Heart left ventricle (tissue), 13 donors: ENCODE measurements at regions not wholly inside any gene's neighbourhood (a gene's known extent, or its start where the extent isn't known, plus 50 kb on each side); places are given as distances from the start of the nearest gene placed in this dataset.

ENCODE experiments used
- POLR2A ChIP-seq, 2 donors: fragments of 450-650 bp; IDR thresholded peaks; one replicate each; pipeline ENCODE4 v1.6.1; 2017; ENCODE audit warnings: antibody characterized with exemption in 2 of 2, mild to moderate bottlenecking in 2 of 2, moderate library complexity in 2 of 2
- TF ChIP-seq, protein P1 (sequence below), 12 donors: fragments of 200-600 bp; sonication (generic) in 4 of 12; IDR thresholded peaks; one replicate each; pipeline versions ENCODE4 v1.5.0 to v1.8.0; 2018 to 2022; ENCODE audit warnings: antibody characterized with exemption in 12 of 12, mild to moderate bottlenecking in 5 of 12
- donor health status: ischemic (EF 13 %, LVEDD 7.1; RV severe dilation, severe dysfunction).
- donor health status: DM: no; HTN: yes; CAD: no.
- donor health status: DM: no; HTN: no; CAD: no.
- donor health status: ischemic (EF 25% LVEDD 6.9; RV normal size, moderate dysfunction).
- donor health status: ischemic (EF 25% LVEDD 5.7; RV mildly dilated, moderate dysfunction).
- donor health status: ischemic (EF 35%, LVEDD 5.7; RV mildly dilated, moderate dysfunction).
- donor health status: nonischemic (EF 11% LVEDD 7.7; RV severe dilation, severe dysfunction).
- donor health status: DM: yes; HTN: yes; CAD: no.
- donor health status: PGD.
- donor health status: ischemic (EF 29% LVEDD 5.4; RV normal size, mild dysfunction).
- donor health status: nonischemic (EF 23%, LVEDD 6.1; RV moderate dilation, normal function).

DNA sequence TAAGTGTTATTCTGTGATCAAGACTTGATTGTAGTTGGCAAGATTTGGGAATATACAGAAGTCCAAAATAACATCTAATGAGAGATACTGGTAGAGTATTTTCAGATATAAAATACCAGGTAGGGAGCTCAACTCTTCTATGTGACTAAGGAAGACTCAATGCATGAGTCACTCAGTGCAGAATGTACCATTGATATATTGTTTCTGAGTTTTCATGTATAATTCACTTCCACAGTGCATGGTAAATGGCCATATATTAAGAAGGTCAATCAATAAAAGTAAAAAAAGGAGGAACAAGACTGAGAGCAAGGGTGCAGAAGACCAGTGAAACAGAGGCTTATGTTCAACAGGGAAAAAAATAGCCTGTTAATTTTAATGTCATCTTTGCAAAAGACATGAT is 1387.9 kb downstream of the CDH8 start:
- TF ChIP-seq, protein P1, sequence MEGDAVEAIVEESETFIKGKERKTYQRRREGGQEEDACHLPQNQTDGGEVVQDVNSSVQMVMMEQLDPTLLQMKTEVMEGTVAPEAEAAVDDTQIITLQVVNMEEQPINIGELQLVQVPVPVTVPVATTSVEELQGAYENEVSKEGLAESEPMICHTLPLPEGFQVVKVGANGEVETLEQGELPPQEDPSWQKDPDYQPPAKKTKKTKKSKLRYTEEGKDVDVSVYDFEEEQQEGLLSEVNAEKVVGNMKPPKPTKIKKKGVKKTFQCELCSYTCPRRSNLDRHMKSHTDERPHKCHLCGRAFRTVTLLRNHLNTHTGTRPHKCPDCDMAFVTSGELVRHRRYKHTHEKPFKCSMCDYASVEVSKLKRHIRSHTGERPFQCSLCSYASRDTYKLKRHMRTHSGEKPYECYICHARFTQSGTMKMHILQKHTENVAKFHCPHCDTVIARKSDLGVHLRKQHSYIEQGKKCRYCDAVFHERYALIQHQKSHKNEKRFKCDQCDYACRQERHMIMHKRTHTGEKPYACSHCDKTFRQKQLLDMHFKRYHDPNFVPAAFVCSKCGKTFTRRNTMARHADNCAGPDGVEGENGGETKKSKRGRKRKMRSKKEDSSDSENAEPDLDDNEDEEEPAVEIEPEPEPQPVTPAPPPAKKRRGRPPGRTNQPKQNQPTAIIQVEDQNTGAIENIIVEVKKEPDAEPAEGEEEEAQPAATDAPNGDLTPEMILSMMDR (IDR thresholded peaks at IDR 0.05): no peak
- no peak for TF ChIP-seq POLR2A (IDR thresholded peaks at IDR 0.05)
